ENCODE measurements at regions not wholly inside any gene's neighbourhood (a gene's known extent, or its start where the extent isn't known, plus 50 kb on each side); places are given as distances from the start of the nearest gene placed in this dataset.

GRCh38 chr7:70944516-70944915 is 187.4 kb upstream of the GALNT17 start:
- TF ChIP-seq POLR2AphosphoS5 (IDR thresholded peaks at IDR 0.05), result no peak
- TF ChIP-seq, protein P1, sequence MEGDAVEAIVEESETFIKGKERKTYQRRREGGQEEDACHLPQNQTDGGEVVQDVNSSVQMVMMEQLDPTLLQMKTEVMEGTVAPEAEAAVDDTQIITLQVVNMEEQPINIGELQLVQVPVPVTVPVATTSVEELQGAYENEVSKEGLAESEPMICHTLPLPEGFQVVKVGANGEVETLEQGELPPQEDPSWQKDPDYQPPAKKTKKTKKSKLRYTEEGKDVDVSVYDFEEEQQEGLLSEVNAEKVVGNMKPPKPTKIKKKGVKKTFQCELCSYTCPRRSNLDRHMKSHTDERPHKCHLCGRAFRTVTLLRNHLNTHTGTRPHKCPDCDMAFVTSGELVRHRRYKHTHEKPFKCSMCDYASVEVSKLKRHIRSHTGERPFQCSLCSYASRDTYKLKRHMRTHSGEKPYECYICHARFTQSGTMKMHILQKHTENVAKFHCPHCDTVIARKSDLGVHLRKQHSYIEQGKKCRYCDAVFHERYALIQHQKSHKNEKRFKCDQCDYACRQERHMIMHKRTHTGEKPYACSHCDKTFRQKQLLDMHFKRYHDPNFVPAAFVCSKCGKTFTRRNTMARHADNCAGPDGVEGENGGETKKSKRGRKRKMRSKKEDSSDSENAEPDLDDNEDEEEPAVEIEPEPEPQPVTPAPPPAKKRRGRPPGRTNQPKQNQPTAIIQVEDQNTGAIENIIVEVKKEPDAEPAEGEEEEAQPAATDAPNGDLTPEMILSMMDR (IDR thresholded peaks at IDR 0.05), result no peak

All from upper lobe of left lung (tissue), 4 donors.